H1 (cell line): ENCODE measurements at regions not wholly inside any gene's neighbourhood (a gene's known extent, or its start where the extent isn't known, plus 50 kb on each side); places are given as distances from the start of the nearest gene placed in this dataset.
A peak's percentile ranks its signal among the peaks of the same experiment; 100 is the strongest.

Experiments
- CBX5 ChIP-seq: fragments of 300-800, 300-1000 bp; sonication (generic); IDR thresholded peaks from 2 replicates; pipeline ENCODE4 v1.7.1; 2016; ENCODE audit warnings: antibody characterized with exemption, low read length, low read depth
- CTCF ChIP-seq, 3 experiments: IDR thresholded peaks; 1 replicate in 2 of 3; 2 replicates in 1 of 3; pipeline versions ENCODE4 v1.5.1 to v1.6.1; 2011; ENCODE audit warnings: low read length in 3 of 3, mild to moderate bottlenecking in 3 of 3, inconsistent platforms in 2 of 3, low read depth in 1 of 3, moderate library complexity in 1 of 3; ENCODE audit not compliant: insufficient read depth in 1 of 3; ENCODE audit errors: control extremely low read depth in 1 of 3
- JUN ChIP-seq: IDR thresholded peaks from 2 replicates; pipeline ENCODE4 v1.6.1; 2011; ENCODE audit warnings: low read depth, mild to moderate bottlenecking, improper control_type of control experiment, low read length
- JUND ChIP-seq: IDR thresholded peaks from 2 replicates; pipeline ENCODE4 v1.6.1; 2011; ENCODE audit warnings: mild to moderate bottlenecking, improper control_type of control experiment, low read length
- RXRA ChIP-seq: IDR thresholded peaks from 2 replicates; pipeline ENCODE4 v1.6.1; 2011; ENCODE audit warnings: low read depth, mild to moderate bottlenecking, low read length, moderate library complexity; ENCODE audit not compliant: insufficient read depth
- SUZ12 ChIP-seq: fragments of 200-600 bp; sonication (generic); IDR thresholded peaks from 2 replicates; pipeline ENCODE4 v1.6.1; 2012; ENCODE audit warnings: mild to moderate bottlenecking, inconsistent platforms, low read length, moderate library complexity, mixed read lengths
- TF ChIP-seq, protein P1 (sequence below): IDR thresholded peaks from 2 replicates; pipeline ENCODE4 v1.6.1; 2011; ENCODE audit warnings: low read length, improper control_type of control experiment

DNA sequence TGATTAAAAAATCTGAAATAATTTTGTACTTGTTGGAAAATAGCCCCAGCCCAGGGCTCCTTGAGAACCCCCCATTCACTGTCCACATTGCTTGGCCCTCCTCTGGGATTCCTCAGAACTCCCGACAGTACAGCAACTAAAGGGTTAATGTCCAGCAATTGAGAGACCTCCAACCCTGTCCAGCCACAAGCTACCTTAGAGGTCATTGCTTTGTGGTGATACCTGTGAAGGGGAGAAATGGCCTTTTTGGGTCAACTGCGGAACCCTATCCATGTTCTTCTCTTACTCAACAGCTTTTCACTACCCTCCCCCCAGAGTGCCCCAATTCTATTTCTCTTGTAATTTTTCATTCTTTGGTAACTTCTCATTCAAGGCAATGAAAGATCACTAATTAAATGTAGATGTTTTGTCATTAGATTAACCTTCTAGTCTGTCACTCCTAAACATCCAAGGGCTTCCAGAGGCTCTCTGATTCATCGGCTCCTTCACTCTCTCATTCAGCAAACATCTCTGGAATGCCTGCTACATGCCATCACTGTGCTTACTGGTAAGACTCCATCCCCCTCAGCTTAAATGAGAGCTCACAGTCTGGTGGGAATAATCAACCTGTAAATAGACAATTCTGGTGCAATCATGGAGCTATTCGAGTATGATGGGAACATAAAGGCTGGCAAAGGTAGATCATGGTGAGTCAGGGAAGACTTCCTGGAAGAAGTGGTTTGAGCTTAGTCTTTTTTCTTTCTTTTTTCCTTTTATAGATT lies 241.4 kb upstream of the PGRMC2 start (continued):
- TF ChIP-seq, protein P1, sequence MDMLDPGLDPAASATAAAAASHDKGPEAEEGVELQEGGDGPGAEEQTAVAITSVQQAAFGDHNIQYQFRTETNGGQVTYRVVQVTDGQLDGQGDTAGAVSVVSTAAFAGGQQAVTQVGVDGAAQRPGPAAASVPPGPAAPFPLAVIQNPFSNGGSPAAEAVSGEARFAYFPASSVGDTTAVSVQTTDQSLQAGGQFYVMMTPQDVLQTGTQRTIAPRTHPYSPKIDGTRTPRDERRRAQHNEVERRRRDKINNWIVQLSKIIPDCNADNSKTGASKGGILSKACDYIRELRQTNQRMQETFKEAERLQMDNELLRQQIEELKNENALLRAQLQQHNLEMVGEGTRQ, result no peak
- TF ChIP-seq CBX5, result no peak
- TF ChIP-seq CTCF (IDR thresholded peaks at IDR 0.05; ENCODE audit: control extremely low read depth in 1 of 3, insufficient read depth in 1 of 3, low read depth in 1 of 3, low read length in 3 of 3), result no peak
- TF ChIP-seq JUN, result peak; percentile 98
- TF ChIP-seq JUND, result peak; percentile 81
- no peak for TF ChIP-seq RXRA
- TF ChIP-seq SUZ12, result no peak
